Activated naive CD8-positive, alpha-beta T cell treated with anti-CD3 and anti-CD28 coated beads for 36 hours (primary cell): ENCODE measurements at regions not wholly inside any gene's neighbourhood (a gene's known extent, or its start where the extent isn't known, plus 50 kb on each side); places are given as distances from the start of the nearest gene placed in this dataset.
"Not testable (repeated sequence)": the region's sequence is repeated elsewhere in the genome, so short reads cannot be mapped to it uniquely, and the experiment has no call there.

Experiments
- DNase-seq: peaks from one replicate; pipeline ENCODE4 v3.0.0; 2021
- H3K27ac Mint-ChIP-seq: one replicate; pipeline ENCODE4 v1.8.0; 2022; ENCODE audit warnings: mild to moderate bottlenecking, moderate library complexity, mixed read lengths
- H3K27me3 Mint-ChIP-seq: one replicate; pipeline ENCODE4 v1.8.0; 2022; ENCODE audit warnings: mild to moderate bottlenecking, mixed read lengths
- H3K36me3 Mint-ChIP-seq: one replicate; pipeline ENCODE4 v1.8.0; 2021; ENCODE audit warnings: mild to moderate bottlenecking, mixed read lengths
- H3K4me1 Mint-ChIP-seq: one replicate; pipeline ENCODE4 v1.8.0; 2021; ENCODE audit warnings: mixed read lengths
- H3K4me3 Mint-ChIP-seq: one replicate; pipeline ENCODE4 v1.8.0; 2022; ENCODE audit warnings: mild to moderate bottlenecking, moderate library complexity, mixed read lengths
- H3K9me3 Mint-ChIP-seq: one replicate; pipeline ENCODE4 v1.8.0; 2022; ENCODE audit warnings: mixed read lengths

DNA sequence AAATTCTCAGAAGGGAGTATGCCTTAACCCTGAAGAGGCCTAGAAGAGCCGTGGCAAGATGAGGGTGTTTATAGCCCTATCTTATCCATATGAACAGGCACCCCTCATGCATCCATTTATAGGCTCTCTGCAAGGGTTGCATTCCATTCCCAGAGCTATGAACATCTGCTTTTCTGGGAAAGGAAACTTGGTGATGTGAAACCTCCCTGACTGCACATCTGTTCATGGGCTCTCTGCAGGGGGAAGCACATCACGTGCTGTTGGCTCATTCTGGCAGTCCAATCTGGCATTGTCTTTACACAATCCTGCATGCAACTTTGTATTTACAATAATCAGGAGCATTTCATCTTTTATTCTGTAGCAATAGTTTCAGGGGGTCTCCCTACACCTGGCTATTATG lies 143.6 kb upstream of the API5 start:
- not testable (repeated sequence) for DNase-seq, H3K27me3 Mint-ChIP-seq, H3K4me1 Mint-ChIP-seq, H3K4me3 Mint-ChIP-seq, H3K9me3 Mint-ChIP-seq, H3K36me3 Mint-ChIP-seq, H3K27ac Mint-ChIP-seq

DNA sequence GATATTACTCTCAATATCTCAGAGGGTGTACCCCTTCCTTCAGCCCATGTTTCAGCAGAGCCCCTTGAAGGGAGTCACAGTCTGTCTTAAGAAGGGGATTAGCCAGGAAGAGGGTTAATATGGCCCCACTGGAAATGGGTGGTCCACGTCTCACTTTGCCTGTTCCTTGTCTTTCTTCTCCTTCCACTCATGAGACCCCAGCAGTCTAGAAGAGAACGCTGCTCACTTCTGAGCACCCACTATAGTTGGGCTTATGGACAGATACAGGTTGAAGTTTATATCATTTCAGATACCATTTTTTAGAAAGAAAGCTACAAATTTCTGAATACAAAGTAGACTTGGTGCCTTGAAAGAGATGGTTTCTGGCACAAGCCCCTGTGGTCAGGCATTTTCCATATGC lies 139.3 kb upstream of the API5 start:
- no peaks in the 10 kb centered on the region for H3K27me3 Mint-ChIP-seq
- no peaks in the 10 kb centered on the region for H3K36me3 Mint-ChIP-seq
- no peak overlapping the region for H3K27ac Mint-ChIP-seq
- H3K9me3 Mint-ChIP-seq: peaks cover 3% of the 10 kb centered on the region
- no peak overlapping the region for H3K4me3 Mint-ChIP-seq
- DNase-seq: no peak
- H3K4me1 Mint-ChIP-seq: no peaks in the 10 kb centered on the region

DNA sequence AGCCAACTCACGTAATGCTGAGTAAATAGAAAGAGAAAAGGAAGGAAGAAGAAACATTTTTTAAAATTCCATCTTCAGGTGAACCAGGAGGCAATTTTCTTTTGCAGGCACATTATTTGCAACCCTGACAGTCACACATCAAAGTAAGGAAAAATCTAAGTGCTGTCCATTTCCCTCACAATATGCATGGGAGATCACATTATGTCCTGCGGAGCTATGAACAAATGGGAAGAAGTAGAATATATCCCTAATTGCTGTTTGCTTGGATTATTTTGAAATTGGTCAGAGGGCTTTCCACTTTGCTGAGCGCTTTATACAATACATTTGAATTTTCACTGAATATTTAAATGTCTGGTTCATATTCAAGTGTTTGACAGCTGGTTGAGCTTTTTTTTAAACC lies 133.8 kb upstream of the API5 start:
- Mint-ChIP-seq H3K27me3 (peaks cover 6% of the 10 kb centered on the region), H3K27ac (no peak overlapping the region), H3K4me3 (no peak overlapping the region), H3K9me3 (no peaks in the 10 kb centered on the region), H3K36me3 (no peaks in the 10 kb centered on the region), H3K4me1 (no peaks in the 10 kb centered on the region)
- no peak for DNase-seq

DNA sequence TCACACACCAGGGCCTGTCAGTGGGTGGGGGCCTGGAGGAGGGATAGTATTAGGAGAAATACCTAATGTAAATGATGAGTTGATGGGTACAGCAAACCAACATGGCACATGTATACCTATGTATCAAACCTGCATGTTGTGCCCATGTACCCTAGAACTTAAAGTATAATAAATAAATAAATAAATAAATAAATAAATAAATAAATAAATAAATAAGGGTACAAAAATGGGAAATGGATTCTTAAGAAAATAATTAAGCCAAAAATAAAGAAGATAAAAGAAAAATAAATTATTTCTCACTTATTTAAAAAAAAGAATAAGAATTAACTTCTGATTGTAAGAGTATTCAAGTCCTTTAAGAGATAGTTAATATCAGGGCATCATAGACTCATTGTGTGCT lies 117.3 kb upstream of the API5 start:
- not testable (repeated sequence) for H3K4me1 Mint-ChIP-seq, H3K36me3 Mint-ChIP-seq, H3K9me3 Mint-ChIP-seq, H3K27me3 Mint-ChIP-seq, DNase-seq, H3K4me3 Mint-ChIP-seq, H3K27ac Mint-ChIP-seq

DNA sequence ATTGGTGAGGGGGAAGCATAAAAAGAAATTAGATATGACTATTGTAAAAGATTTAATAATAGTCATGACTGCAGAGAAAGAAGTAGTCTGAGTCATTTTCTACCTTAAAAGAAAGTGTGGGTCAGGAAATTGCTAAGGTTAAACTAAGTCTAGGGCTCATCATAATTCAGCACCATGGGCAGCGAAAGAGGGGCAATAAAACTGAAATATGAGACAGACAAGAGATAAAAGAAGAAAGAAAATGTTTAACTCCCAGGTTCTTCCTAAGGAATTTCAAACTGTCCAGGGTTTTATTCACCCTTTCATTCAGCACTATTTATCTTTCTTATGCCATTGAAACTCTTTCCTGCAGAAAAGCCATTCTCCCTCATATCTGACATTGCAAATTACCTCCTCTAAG lies 114.4 kb upstream of the API5 start:
- Mint-ChIP-seq H3K27ac (no peak overlapping the region), H3K36me3 (no peaks in the 10 kb centered on the region), H3K9me3 (peaks cover 6% of the 10 kb centered on the region), H3K4me3 (no peak overlapping the region), H3K4me1 (no peaks in the 10 kb centered on the region), H3K27me3 (no peaks in the 10 kb centered on the region)
- DNase-seq: no peak

DNA sequence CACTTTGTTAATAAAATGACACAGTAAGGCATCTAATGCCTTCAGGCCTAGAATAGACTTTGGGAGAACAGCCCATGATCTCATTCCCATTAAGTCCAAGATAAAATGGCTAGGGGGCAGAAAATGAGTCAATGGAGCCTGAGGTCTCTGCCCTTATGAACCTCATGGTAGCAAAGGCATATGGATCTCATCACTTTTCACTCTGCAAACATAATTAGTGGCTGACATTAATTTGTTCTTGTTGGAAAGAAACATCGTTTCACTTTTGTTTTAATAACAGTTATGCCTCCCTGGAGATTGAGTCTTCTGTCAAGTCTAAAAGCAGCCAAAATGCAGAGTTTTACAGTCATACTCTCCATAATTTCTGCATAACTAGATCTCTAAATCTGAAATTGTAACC lies 111.8 kb upstream of the API5 start:
- Mint-ChIP-seq H3K27me3 (no peaks in the 10 kb centered on the region), H3K36me3 (no peaks in the 10 kb centered on the region), H3K4me3 (no peak overlapping the region), H3K27ac (no peak overlapping the region), H3K4me1 (no peaks in the 10 kb centered on the region), H3K9me3 (peaks cover 9% of the 10 kb centered on the region)
- DNase-seq: no peak

DNA sequence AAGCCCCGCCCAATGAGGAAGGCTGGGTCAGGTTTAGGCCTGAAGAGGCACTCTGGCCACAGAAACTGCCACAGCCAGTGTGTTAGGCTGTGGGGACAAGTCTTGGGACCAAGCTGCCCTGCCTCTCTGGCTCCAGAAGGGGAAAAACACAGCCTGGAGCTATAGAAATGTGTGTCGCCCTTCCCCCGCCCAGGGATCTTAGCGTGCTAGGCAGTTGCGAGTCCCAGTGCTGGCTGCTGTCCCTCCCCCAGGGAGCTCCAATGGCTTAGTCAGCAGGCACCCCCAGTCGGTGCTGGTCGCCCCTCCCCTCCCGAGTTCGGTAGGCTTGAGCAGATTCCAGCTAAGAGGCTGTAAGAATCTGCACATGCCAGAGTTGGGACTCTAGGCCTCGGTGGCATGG lies 99.5 kb upstream of the API5 start:
- Mint-ChIP-seq H3K36me3 (no peaks in the 10 kb centered on the region), H3K27me3 (peaks cover 11% of the 10 kb centered on the region), H3K4me1 (no peaks in the 10 kb centered on the region), H3K4me3 (no peak overlapping the region), H3K9me3 (peaks cover 18% of the 10 kb centered on the region), H3K27ac (no peak overlapping the region)
- DNase-seq: no peak

DNA sequence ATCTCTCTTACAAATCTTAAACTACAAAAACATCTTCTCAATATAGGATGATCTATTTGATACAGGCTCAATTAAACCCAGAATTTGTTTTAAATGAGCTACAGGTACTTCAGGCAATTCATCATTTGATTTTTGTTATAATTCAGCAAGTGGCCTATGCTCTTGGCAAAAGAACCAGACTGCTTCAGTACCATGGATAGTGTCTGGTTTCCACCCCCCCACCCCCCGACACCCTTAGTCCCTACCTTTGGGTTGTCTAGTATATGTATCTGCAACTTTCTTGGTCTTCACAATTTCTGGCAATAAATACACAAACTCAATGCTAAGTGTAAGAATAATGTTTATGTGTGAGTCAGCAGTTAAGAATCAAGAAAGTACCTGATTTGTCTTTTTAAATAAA lies 97.3 kb upstream of the API5 start:
- Mint-ChIP-seq H3K4me1 (no peaks in the 10 kb centered on the region), H3K27ac (no peak overlapping the region), H3K27me3 (peaks cover 11% of the 10 kb centered on the region), H3K9me3 (peaks cover 13% of the 10 kb centered on the region), H3K4me3 (no peak overlapping the region), H3K36me3 (no peaks in the 10 kb centered on the region)
- DNase-seq: no peak

DNA sequence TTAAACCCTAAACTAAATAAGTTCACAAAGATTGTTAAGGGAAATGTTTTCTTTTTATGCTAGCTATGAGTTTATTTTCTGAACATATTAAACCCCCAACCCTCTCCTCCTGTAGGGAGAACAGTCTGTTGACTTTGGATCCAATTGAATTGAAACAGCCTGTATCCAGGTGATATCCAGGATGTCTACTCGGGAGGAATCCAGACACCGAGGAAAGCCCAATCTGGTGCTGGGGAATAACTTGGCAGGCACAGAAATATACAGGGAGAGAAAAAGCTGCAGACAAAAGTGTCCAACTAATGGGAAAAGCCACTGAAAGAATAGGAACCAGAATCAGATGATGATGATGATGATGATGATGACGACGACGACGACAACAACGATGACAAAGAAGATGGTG lies 93.9 kb upstream of the API5 start:
- DNase-seq: no peak
- no peak overlapping the region for H3K4me3 Mint-ChIP-seq
- H3K27ac Mint-ChIP-seq: no peak overlapping the region
- no peaks in the 10 kb centered on the region for H3K36me3 Mint-ChIP-seq
- H3K4me1 Mint-ChIP-seq: no peaks in the 10 kb centered on the region
- H3K9me3 Mint-ChIP-seq: peaks cover 2% of the 10 kb centered on the region
- H3K27me3 Mint-ChIP-seq: no peaks in the 10 kb centered on the region

DNA sequence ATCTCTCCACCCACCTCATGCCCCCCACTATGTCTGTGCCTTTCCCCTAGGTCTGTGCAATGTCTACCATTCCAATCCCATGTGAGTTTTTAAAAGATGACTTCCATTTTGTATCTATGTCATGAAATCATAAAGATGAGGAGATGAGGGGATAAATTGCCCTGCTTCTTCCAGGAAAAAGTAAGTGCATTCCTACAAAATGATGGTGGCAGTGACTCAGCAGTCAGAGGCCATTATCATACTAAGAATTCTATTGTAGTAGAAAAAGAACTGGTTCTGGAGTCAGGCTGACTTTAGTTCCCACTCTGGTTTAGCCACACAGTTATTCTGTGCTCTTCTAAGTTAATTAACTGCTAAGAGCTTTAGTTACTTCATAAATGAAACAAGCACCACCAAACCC lies 89.6 kb upstream of the API5 start:
- H3K36me3 Mint-ChIP-seq: no peaks in the 10 kb centered on the region
- DNase-seq: no peak
- H3K27me3 Mint-ChIP-seq: no peaks in the 10 kb centered on the region
- H3K9me3 Mint-ChIP-seq: no peaks in the 10 kb centered on the region
- H3K4me3 Mint-ChIP-seq: no peak overlapping the region
- H3K27ac Mint-ChIP-seq: no peak overlapping the region
- H3K4me1 Mint-ChIP-seq: no peaks in the 10 kb centered on the region

DNA sequence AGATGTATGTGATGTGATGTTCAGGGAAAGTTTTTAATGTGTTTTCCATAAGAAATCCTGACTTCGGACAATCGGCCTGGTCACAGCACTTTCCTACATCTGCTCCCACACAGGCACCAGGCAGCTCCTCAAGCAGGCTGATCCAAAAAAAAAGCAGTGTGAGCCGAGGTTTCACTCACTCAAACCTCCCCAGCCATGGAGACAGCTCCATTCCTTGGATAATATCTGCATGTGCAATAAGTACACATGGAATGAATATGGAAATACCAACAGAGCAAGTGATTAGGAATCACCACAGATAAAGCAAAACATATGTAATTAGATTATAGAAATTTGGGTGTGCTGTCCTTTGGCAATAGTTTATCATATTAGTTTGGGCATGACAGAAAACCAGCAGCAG lies 88.8 kb upstream of the API5 start:
- no peaks in the 10 kb centered on the region for H3K27me3 Mint-ChIP-seq
- H3K27ac Mint-ChIP-seq: no peak overlapping the region
- no peak for DNase-seq
- H3K36me3 Mint-ChIP-seq: no peaks in the 10 kb centered on the region
- H3K9me3 Mint-ChIP-seq: no peaks in the 10 kb centered on the region
- no peak overlapping the region for H3K4me3 Mint-ChIP-seq
- H3K4me1 Mint-ChIP-seq: no peaks in the 10 kb centered on the region

DNA sequence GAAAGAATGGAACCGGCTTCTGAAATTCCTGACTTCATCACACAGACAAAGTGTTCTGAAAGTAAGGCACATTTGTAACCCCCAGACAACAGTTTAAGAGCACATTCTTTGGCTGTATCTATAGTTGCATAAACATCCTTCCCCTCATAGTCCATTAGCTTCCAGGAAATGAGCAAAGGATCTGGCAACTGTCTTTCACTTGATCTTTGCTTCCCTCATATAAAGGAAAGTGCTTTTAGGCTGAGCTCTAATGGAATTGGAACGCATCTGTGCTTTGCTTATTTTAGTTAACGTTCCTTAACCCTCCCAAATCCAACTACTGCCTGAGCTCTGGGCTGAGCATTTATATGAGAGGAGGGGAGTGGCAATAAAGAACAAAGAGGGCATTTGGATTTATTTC lies 76.9 kb upstream of the API5 start:
- DNase-seq: no peak
- Mint-ChIP-seq H3K27ac (no peak overlapping the region), H3K4me1 (no peaks in the 10 kb centered on the region), H3K9me3 (no peaks in the 10 kb centered on the region), H3K27me3 (peaks cover 4% of the 10 kb centered on the region), H3K4me3 (no peak overlapping the region), H3K36me3 (no peaks in the 10 kb centered on the region)

DNA sequence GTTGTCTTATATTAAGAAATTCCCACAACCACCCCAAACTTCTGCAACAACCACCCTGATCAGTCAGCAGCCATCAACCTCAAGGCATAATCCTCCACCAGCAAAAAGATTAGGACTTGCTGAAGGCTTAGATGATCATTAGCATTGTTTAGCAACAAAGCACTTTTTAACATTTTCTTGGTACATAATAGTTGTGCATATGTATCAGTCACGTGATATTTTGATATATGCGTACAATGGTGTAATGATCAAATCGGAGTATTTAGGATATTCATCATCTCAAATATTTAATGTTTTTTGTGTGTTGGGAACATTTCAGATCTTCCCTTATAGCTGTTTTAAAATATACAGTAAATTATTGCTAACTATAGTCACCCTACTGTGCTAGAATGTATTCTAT lies 73.5 kb upstream of the API5 start:
- H3K27ac Mint-ChIP-seq: no peak overlapping the region
- H3K36me3 Mint-ChIP-seq: no peaks in the 10 kb centered on the region
- no peaks in the 10 kb centered on the region for H3K9me3 Mint-ChIP-seq
- H3K4me1 Mint-ChIP-seq: no peaks in the 10 kb centered on the region
- no peak for DNase-seq
- no peak overlapping the region for H3K4me3 Mint-ChIP-seq
- peaks cover 11% of the 10 kb centered on the region for H3K27me3 Mint-ChIP-seq

DNA sequence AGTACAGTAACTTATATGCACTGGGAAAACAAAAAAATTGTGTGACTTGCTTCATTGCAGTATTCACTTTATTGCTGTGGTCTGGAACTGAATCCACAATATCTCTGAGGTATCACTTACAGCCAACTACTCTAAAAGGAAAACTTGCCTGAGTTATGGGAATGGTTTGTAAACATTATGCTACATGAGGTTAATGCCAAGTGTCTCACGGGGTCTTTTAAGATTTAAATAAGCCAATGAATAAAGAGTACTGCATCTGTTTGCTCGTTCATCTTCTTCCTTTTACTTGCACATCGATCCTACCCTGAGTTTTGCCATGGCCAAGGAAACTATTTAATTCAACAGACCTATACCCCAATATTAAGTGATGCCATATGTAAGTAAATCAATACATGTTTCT lies 72.0 kb upstream of the API5 start:
- no peaks in the 10 kb centered on the region for H3K36me3 Mint-ChIP-seq
- no peaks in the 10 kb centered on the region for H3K4me1 Mint-ChIP-seq
- peaks cover 21% of the 10 kb centered on the region for H3K27me3 Mint-ChIP-seq
- no peaks in the 10 kb centered on the region for H3K9me3 Mint-ChIP-seq
- H3K4me3 Mint-ChIP-seq: no peak overlapping the region
- DNase-seq: no peak
- H3K27ac Mint-ChIP-seq: no peak overlapping the region

DNA sequence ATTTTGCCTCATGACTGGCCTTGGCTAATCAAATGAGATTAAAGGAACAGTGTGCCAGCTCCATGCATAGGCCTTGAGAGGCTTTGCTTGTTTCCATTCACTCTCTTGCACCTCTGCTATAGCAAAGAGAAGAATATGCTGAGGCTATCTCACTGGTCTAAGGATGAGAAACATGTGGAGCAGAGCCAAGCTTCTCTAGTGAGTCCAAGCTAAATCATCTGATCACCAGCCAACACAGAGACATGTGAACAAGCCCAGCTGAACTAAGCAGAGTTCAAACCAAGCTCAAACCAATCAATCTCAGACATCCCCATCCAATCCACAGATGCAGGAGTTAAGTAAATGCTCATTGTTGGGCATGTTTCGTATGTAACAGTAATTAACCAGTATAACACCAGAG lies 69.4 kb upstream of the API5 start:
- Mint-ChIP-seq H3K9me3 (peaks cover 1% of the 10 kb centered on the region), H3K4me3 (no peak overlapping the region), H3K36me3 (no peaks in the 10 kb centered on the region), H3K4me1 (no peaks in the 10 kb centered on the region), H3K27me3 (peaks cover 24% of the 10 kb centered on the region), H3K27ac (no peak overlapping the region)
- DNase-seq: no peak

DNA sequence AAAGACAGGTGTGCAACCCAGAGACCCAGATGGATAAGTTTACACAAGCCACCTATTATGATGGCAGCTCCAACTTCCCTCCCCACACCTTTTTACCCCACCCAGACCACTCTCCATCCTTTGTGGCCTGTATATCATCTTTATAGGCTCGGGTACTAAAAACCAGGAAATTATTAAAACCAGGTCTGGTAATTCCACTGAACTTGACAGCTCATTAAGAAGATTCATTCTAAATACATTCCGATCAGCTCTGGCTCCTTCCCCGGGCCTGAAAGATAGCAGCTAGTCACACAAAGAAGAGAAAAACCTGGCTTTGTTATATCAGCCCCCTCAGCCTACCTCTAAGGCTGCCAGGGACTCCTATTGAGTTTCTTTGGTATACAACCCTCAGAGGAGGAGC lies 67.9 kb upstream of the API5 start:
- no peaks in the 10 kb centered on the region for H3K4me1 Mint-ChIP-seq
- H3K9me3 Mint-ChIP-seq: peaks cover 1% of the 10 kb centered on the region
- DNase-seq: no peak
- H3K36me3 Mint-ChIP-seq: no peaks in the 10 kb centered on the region
- H3K27ac Mint-ChIP-seq: no peak overlapping the region
- peaks cover 29% of the 10 kb centered on the region for H3K27me3 Mint-ChIP-seq
- H3K4me3 Mint-ChIP-seq: no peak overlapping the region

DNA sequence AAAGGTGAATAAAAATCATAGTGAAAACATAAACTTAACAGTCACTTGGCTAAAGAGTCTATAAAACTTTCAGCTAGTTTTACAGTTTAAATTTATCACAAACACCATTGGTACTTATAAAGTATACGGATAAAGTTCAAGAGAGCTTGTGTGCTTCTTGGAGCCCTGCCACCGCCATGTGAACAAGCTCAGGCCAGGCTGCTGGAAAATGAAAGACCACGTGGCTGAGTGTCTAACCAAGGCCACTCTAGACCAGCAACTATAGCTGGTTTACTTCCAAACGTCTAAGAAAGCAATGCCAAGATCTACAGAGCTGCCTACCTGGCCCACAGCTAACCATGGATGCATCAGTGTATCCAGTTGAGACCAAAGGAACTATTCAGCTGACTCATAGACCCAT lies 66.3 kb upstream of the API5 start:
- no peak for DNase-seq

More for the DNA sequence above, 66.3 kb upstream of the API5 start:
- no peaks in the 10 kb centered on the region for H3K4me1 Mint-ChIP-seq
- peaks cover 25% of the 10 kb centered on the region for H3K27me3 Mint-ChIP-seq
- H3K4me3 Mint-ChIP-seq: no peak overlapping the region
- no peak overlapping the region for H3K27ac Mint-ChIP-seq
- H3K36me3 Mint-ChIP-seq: no peaks in the 10 kb centered on the region
- peaks cover 1% of the 10 kb centered on the region for H3K9me3 Mint-ChIP-seq
